ENCODE measurements at regions not wholly inside any gene's neighbourhood (a gene's known extent, or its start where the extent isn't known, plus 50 kb on each side); places are given as distances from the start of the nearest gene placed in this dataset.

DNA sequence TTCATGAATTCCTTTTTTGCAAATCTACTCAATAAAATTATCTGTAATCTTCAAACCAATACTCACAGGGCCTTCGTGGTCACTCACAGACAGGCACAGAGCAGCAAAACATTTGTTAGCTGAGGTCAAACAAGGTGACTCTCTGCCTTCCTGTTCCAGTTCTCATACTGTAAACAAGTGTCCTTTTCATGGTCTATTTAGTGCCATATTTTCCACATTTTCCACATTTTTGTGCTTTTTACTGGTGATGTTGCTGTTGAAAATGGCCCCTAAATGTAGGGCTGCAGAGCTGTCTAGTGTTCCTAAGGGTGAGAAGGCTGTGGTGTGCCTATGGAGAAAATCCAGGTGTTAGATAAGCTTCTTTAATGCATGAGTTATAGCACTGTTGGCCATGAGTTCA is 133.1 kb upstream of the COL21A1 start:
- ChIA-PET POLR2A (ENCODE audit: partially characterized antibody) (no interaction called here), CTCF (ENCODE audit: partially characterized antibody) (no interaction called here)
- FAIRE-seq (no peak), DNase-seq (ENCODE audit: low read depth in 1 of 2, low spot score in 2 of 2) (no peak)
- H4K5ac ChIP-seq (ENCODE audit: insufficient read length, low read depth, low read length), result no peak overlapping the region
- no peaks in the 10 kb centered on the region for H3K4me1 ChIP-seq (replicated peaks in 1 of 4; ENCODE audit: control insufficient read depth in 3 of 4, insufficient read depth in 4 of 4, low read length in 3 of 4)
- 78% methylated on average over 1 of the region's 1 CpG; no CpG with 5 or more reads in 1 of the 2 experiments for WGBS, 2 experiments (ENCODE audit: extremely low coverage in 1 of 2, insufficient coverage in 1 of 2, insufficient read length in 1 of 2, insufficient replicate concordance in 2 of 2, low coverage in 1 of 2, low lambda C conversion rate in 2 of 2, missing lambda C conversion rate in 1 of 2)
- no peaks in the 10 kb centered on the region for H3K79me1 ChIP-seq (ENCODE audit: low read depth, low read length)
- H4K91ac ChIP-seq (replicated peaks; ENCODE audit: insufficient read length, low read length), result no peak overlapping the region
- no peak overlapping the region for H4K8ac ChIP-seq (ENCODE audit: extremely low read depth, insufficient read depth, low read length)
- H3K4me3 ChIP-seq (ENCODE audit: extremely low read depth in 1 of 4, insufficient read depth in 2 of 4, low read depth in 3 of 4, low read length in 4 of 4), result no peak overlapping the region
- H3K79me2 ChIP-seq (ENCODE audit: control insufficient read depth in 1 of 2, insufficient read depth in 2 of 2, low read length in 2 of 2), result no peaks in the 10 kb centered on the region
- H3K23me2 ChIP-seq (ENCODE audit: low read depth, low read length), result no peaks in the 10 kb centered on the region; the same call in 1 of the 2 replicates
- H3K9ac ChIP-seq (replicated peaks in 1 of 4; ENCODE audit: extremely low read depth in 1 of 4, low read depth in 3 of 4, low read length in 3 of 4), result no peak overlapping the region
- H4K20me1 ChIP-seq (replicated peaks in 1 of 2; ENCODE audit: control insufficient read depth in 1 of 2, insufficient read depth in 2 of 2, low read length in 2 of 2), result no peaks in the 10 kb centered on the region
- H3K4me2 ChIP-seq (ENCODE audit: insufficient read depth in 1 of 2, low read depth in 2 of 2, low read length in 2 of 2), result no peak overlapping the region
- no peak overlapping the region for H2BK15ac ChIP-seq (ENCODE audit: low read length)
- H3K18ac ChIP-seq (ENCODE audit: extremely low read depth, low read length), result no peak overlapping the region
- no peak overlapping the region for H3K56ac ChIP-seq (replicated peaks; ENCODE audit: insufficient read length, low read depth, low read length)
- H3K9me3 ChIP-seq (ENCODE audit: insufficient read depth in 2 of 2, low read depth in 1 of 2, low read length in 1 of 2), result no peaks in the 10 kb centered on the region
- H2BK120ac ChIP-seq (replicated peaks; ENCODE audit: low read depth, low read length), result no peak overlapping the region
- no peak overlapping the region for H2AFZ ChIP-seq (ENCODE audit: low read length)
- H3K14ac ChIP-seq (ENCODE audit: insufficient read length), result no peak overlapping the region
- no peak overlapping the region for H3K23ac ChIP-seq (ENCODE audit: insufficient read length)
- H2BK12ac ChIP-seq (ENCODE audit: low read depth, low read length), result no peak overlapping the region
- no peak overlapping the region for H3K4ac ChIP-seq (replicated peaks; ENCODE audit: insufficient read length, low read depth, low read length)
- no peak overlapping the region for H3K27ac ChIP-seq (ENCODE audit: low read depth, low read length)
- no peaks in the 10 kb centered on the region for H3K27me3 ChIP-seq (replicated peaks in 1 of 4; ENCODE audit: control insufficient read depth in 3 of 4, extremely low read depth in 1 of 4, insufficient read depth in 3 of 4, low read length in 3 of 4)
- H3K36me3 ChIP-seq (ENCODE audit: control insufficient read depth in 2 of 4, insufficient read depth in 4 of 4, low read length in 3 of 4), result no peaks in the 10 kb centered on the region
- no peak overlapping the region for H2AK5ac ChIP-seq (ENCODE audit: low read depth, low read length)
- no peak overlapping the region for H2BK5ac ChIP-seq (ENCODE audit: low read depth, low read length)
- no peak overlapping the region for H2BK20ac ChIP-seq (ENCODE audit: low read length)
- no peak for TF ChIP-seq POU5F1 (IDR thresholded peaks at IDR 0.05; ENCODE audit: low read depth, low read length)
